ENCODE measurements at regions not wholly inside any gene's neighbourhood (a gene's known extent, or its start where the extent isn't known, plus 50 kb on each side); places are given as distances from the start of the nearest gene placed in this dataset.

Small RNA genes in the stretch of these regions (small RNA-seq; reads per million reads assigned to genes)
- 0 reads per million in 3 experiments for gene KSR1P1

Data from neural cell (in vitro differentiated cells).